ENCODE measurements at regions not wholly inside any gene's neighbourhood (a gene's known extent, or its start where the extent isn't known, plus 50 kb on each side); places are given as distances from the start of the nearest gene placed in this dataset.

GRCh38 chr20:4573564-4574355 lies 112.5 kb upstream of the PRNP start:
- peak; percentile 96 for ATAC-seq
- TF ChIP-seq TOX (CRISPR knock-in tag; IDR thresholded peaks at IDR 0.05; ENCODE audit: borderline replicate concordance) (peak; percentile 63; the same call in 1 of the 2 replicates), ZNF70 (CRISPR knock-in tag; IDR thresholded peaks at IDR 0.05) (no peak)

GRCh38 chr20:4571759-4572531 lies 114.3 kb upstream of the PRNP start:
- no peak for ATAC-seq
- TF ChIP-seq TCF4 (CRISPR knock-in tag; IDR thresholded peaks at IDR 0.05; ENCODE audit: borderline replicate concordance) (no peak), POU6F1 (CRISPR knock-in tag; IDR thresholded peaks at IDR 0.05; ENCODE audit: borderline replicate concordance, low read depth) (no peak), PATZ1 (CRISPR knock-in tag; IDR thresholded peaks at IDR 0.05; ENCODE audit: borderline replicate concordance) (no peak), SNAI2 (CRISPR knock-in tag; IDR thresholded peaks at IDR 0.05) (no peak), TSHZ2 (CRISPR knock-in tag; IDR thresholded peaks at IDR 0.05) (no peak), ZFP30 (CRISPR knock-in tag; IDR thresholded peaks at IDR 0.05) (no peak), ISL1 (CRISPR knock-in tag; IDR thresholded peaks at IDR 0.05) (no peak), ZNF8 (CRISPR knock-in tag; IDR thresholded peaks at IDR 0.05) (no peak), ZC3H10 (CRISPR knock-in tag; IDR thresholded peaks at IDR 0.05) (no peak), OSR1 (CRISPR knock-in tag; IDR thresholded peaks at IDR 0.05) (no peak), ZFP3 (CRISPR knock-in tag; IDR thresholded peaks at IDR 0.05) (no peak), TOX (CRISPR knock-in tag; IDR thresholded peaks at IDR 0.05; ENCODE audit: borderline replicate concordance) (no peak), CSDC2 (CRISPR knock-in tag; IDR thresholded peaks at IDR 0.05) (no peak), CREB5 (CRISPR knock-in tag; IDR thresholded peaks at IDR 0.05; ENCODE audit: low read depth) (no peak), RARB (CRISPR knock-in tag; IDR thresholded peaks at IDR 0.05) (no peak), BACH2 (CRISPR knock-in tag; IDR thresholded peaks at IDR 0.05; ENCODE audit: borderline replicate concordance) (no peak), PPARA (CRISPR knock-in tag; IDR thresholded peaks at IDR 0.05; ENCODE audit: borderline replicate concordance) (no peak), ARNTL (CRISPR knock-in tag; IDR thresholded peaks at IDR 0.05; ENCODE audit: borderline replicate concordance, low read depth) (no peak), ESRRG (CRISPR knock-in tag; IDR thresholded peaks at IDR 0.05) (no peak), CSRNP3 (CRISPR knock-in tag; IDR thresholded peaks at IDR 0.05) (no peak)
